HG02840 (cell line): ENCODE measurements at regions not wholly inside any gene's neighbourhood (a gene's known extent, or its start where the extent isn't known, plus 50 kb on each side); places are given as distances from the start of the nearest gene placed in this dataset.
"Not testable (repeated sequence)": the region's sequence is repeated elsewhere in the genome, so short reads cannot be mapped to it uniquely, and the experiment has no call there.

Source experiments
- ATAC-seq: cut with Tn5 transposase; IDR thresholded peaks from one replicate; pipeline ENCODE4 v1.9.1; 2021; ENCODE audit warnings: mild to moderate bottlenecking, moderate library complexity, moderate number of reproducible peaks; ENCODE audit not compliant: unreplicated experiment, low FRiP score

- no peak for ATAC-seq
These were observed 161.2 kb upstream of the LRP1B start for GRCh38 chr2:142291969-142292368.

- no peak for ATAC-seq
These were observed 160.1 kb upstream of the LRP1B start for GRCh38 chr2:142290931-142291330.

GRCh38 chr2:142286618-142287017, 155.8 kb upstream of the LRP1B start:
- no peak for ATAC-seq

- no peak for ATAC-seq
These were observed 154.7 kb upstream of the LRP1B start for GRCh38 chr2:142285480-142285879.

GRCh38 chr2:142284336-142284735, 153.5 kb upstream of the LRP1B start:
- not testable (repeated sequence) for ATAC-seq

- no peak for ATAC-seq
These were observed 150.0 kb upstream of the LRP1B start for GRCh38 chr2:142280831-142281230.

- ATAC-seq: no peak
These were observed 140.2 kb upstream of the LRP1B start for GRCh38 chr2:142270990-142271389.

GRCh38 chr2:142270291-142270690, 139.5 kb upstream of the LRP1B start:
- no peak for ATAC-seq

- no peak for ATAC-seq
These were observed 128.5 kb upstream of the LRP1B start for GRCh38 chr2:142259356-142259755.

GRCh38 chr2:142254031-142254430, 123.2 kb upstream of the LRP1B start:
- ATAC-seq: no peak

- ATAC-seq: no peak
These were observed 110.2 kb upstream of the LRP1B start for GRCh38 chr2:142241016-142241415.

- ATAC-seq: no peak
These were observed 105.4 kb upstream of the LRP1B start for GRCh38 chr2:142236181-142236580.

GRCh38 chr2:142234741-142235140, 103.9 kb upstream of the LRP1B start:
- ATAC-seq: no peak

GRCh38 chr2:142223309-142223708, 92.5 kb upstream of the LRP1B start:
- ATAC-seq: no peak

GRCh38 chr2:142222715-142223114, 91.9 kb upstream of the LRP1B start:
- no peak for ATAC-seq

GRCh38 chr2:142220901-142221300, 90.1 kb upstream of the LRP1B start:
- ATAC-seq: no peak

- no peak for ATAC-seq
These were observed 89.4 kb upstream of the LRP1B start for GRCh38 chr2:142220239-142220638.

- no peak for ATAC-seq
These were observed 87.7 kb upstream of the LRP1B start for GRCh38 chr2:142218471-142218870.

GRCh38 chr2:142217804-142218203, 87.0 kb upstream of the LRP1B start:
- ATAC-seq: no peak

- ATAC-seq: no peak
These were observed 69.2 kb upstream of the LRP1B start for GRCh38 chr2:142200062-142200461.

GRCh38 chr2:142199073-142199472, 68.3 kb upstream of the LRP1B start:
- ATAC-seq: no peak

GRCh38 chr2:142190805-142191204, 60.0 kb upstream of the LRP1B start:
- no peak for ATAC-seq

GRCh38 chr2:142189501-142189900, 58.7 kb upstream of the LRP1B start:
- no peak for ATAC-seq
